Endodermal cell (in vitro differentiated cells): ENCODE measurements at regions not wholly inside any gene's neighbourhood (a gene's known extent, or its start where the extent isn't known, plus 50 kb on each side); places are given as distances from the start of the nearest gene placed in this dataset.

Experiments used
- DNase-seq: peaks from one replicate; pipeline ENCODE4 v3.0.0-alpha.2; 2017
- H3K27ac ChIP-seq: 2 replicates; pipeline ENCODE4 v1.5.1; 2013; ENCODE audit warnings: mild to moderate bottlenecking, low read depth, low read length, moderate library complexity
- H3K27me3 ChIP-seq: 2 replicates; pipeline ENCODE4 v1.6.1; 2013; ENCODE audit warnings: mild to moderate bottlenecking, low read length, moderate library complexity; ENCODE audit not compliant: insufficient read depth, control insufficient read depth, poor library complexity, severe bottlenecking
- H3K36me3 ChIP-seq: 2 replicates; pipeline ENCODE4 v1.7.0; 2013; ENCODE audit warnings: mild to moderate bottlenecking, low read length, moderate library complexity; ENCODE audit not compliant: control insufficient read depth, insufficient read depth
- H3K4me1 ChIP-seq: one replicate; pipeline ENCODE4 v1.7.0; 2013; ENCODE audit warnings: low read length; ENCODE audit not compliant: control insufficient read depth, insufficient read depth
- H3K4me3 ChIP-seq: 2 replicates; pipeline ENCODE4 v1.5.1; 2013; ENCODE audit warnings: mild to moderate bottlenecking, low read length, moderate library complexity
- H3K9ac ChIP-seq: 2 replicates; pipeline ENCODE4 v1.6.1; 2013; ENCODE audit warnings: mild to moderate bottlenecking, low read length, moderate library complexity; ENCODE audit not compliant: poor library complexity, severe bottlenecking; ENCODE audit errors: extremely low read depth
- H3K9me3 ChIP-seq: 2 replicates; pipeline ENCODE4 v1.6.1; 2013; ENCODE audit warnings: mild to moderate bottlenecking, low read length, moderate library complexity; ENCODE audit not compliant: control insufficient read depth
- H3K27ac Mint-ChIP-seq: 2 replicates; pipeline ENCODE4 v1.8.0; 2020; ENCODE audit warnings: mixed read lengths
- H3K27me3 Mint-ChIP-seq: 2 replicates; pipeline ENCODE4 v1.8.0; 2021; ENCODE audit warnings: mild to moderate bottlenecking, mixed read lengths; ENCODE audit not compliant: insufficient read depth
- H3K36me3 Mint-ChIP-seq: 2 replicates; pipeline ENCODE4 v1.8.0; 2020; ENCODE audit warnings: low read depth, mixed read lengths
- H3K4me1 Mint-ChIP-seq: 2 replicates; pipeline ENCODE4 v1.8.0; 2020; ENCODE audit warnings: mixed read lengths
- H3K4me3 Mint-ChIP-seq: 2 replicates; pipeline ENCODE4 v1.8.0; 2020; ENCODE audit warnings: mild to moderate bottlenecking, moderate library complexity, mixed read lengths
- H3K9me3 Mint-ChIP-seq: 2 replicates; pipeline ENCODE4 v1.8.0; 2020; ENCODE audit warnings: mild to moderate bottlenecking, mixed read lengths
- CTCF ChIP-seq: fragments of 200-600 bp; sonication (generic); conservative IDR thresholded peaks from 2 replicates; pipeline ENCODE4 v1.5.0; 2021; ENCODE audit warnings: antibody characterized with exemption, mild to moderate bottlenecking
- WGBS, 2 experiments: methylation state at CpG; one replicate each; pipeline versions ENCODE4 v1.1.5 to v1.1.7; 2013; ENCODE audit warnings: missing lambda C conversion rate in 2 of 2, mixed read lengths in 1 of 2; ENCODE audit not compliant: insufficient coverage in 1 of 2, insufficient read length in 1 of 2; 5-methylcytosine and 5-hydroxymethylcytosine counted together

- H3K27ac ChIP-seq = no peak overlapping the region
- WGBS, 2 experiments = 88 to 92% methylated on average over 1 to 4 of the region's 4 CpGs
These were observed 226.2 kb downstream of the KCNRG start for GRCh38 chr13:50241479-50241878.

DNA sequence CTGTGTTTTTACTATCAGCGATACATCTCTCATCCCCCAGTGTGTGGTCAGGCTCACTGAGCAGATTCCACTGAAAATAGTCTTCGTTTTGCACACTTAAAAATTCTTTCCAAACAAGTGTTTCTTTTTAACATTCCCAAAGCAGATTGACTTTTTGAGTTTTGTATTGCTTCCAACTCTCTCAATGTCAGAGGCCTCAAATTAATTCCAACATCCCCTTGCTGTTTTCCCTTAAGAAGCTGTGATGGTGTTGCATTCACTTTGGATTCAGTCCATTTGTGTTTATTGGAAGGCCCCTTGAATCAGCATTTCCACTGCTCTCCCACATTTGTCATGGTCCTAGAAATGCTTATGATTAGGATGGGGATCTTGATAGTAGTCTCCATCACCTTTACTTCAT is 228.7 kb downstream of the KCNRG start:
- H3K4me1 Mint-ChIP-seq = no peaks in the 10 kb centered on the region
- no peaks in the 10 kb centered on the region for H3K9me3 Mint-ChIP-seq
- no peak for TF ChIP-seq CTCF
- no peak overlapping the region for H3K27ac Mint-ChIP-seq
- no peak overlapping the region for H3K9ac ChIP-seq
- no peak for DNase-seq
- H3K4me3 Mint-ChIP-seq = no peak overlapping the region
- H3K9me3 ChIP-seq = no peaks in the 10 kb centered on the region
- WGBS, 2 experiments = 86 to 95% methylated on average over 2 of the region's 2 CpGs
- H3K36me3 Mint-ChIP-seq = no peaks in the 10 kb centered on the region
- peaks cover 4% of the 10 kb centered on the region for H3K4me1 ChIP-seq
- H3K27ac ChIP-seq = no peak overlapping the region
- H3K27me3 Mint-ChIP-seq = no peaks in the 10 kb centered on the region
- no peak overlapping the region for H3K4me3 ChIP-seq
- no peaks in the 10 kb centered on the region for H3K36me3 ChIP-seq
- H3K27me3 ChIP-seq = no peaks in the 10 kb centered on the region

More at GRCh38 chr13:50241479-50241878, 226.2 kb downstream of the KCNRG start:
- Histone ChIP-seq H3K9ac (no peak overlapping the region), H3K27me3 (no peaks in the 10 kb centered on the region), H3K4me3 (no peak overlapping the region), H3K36me3 (no peaks in the 10 kb centered on the region), H3K4me1 (peaks cover 4% of the 10 kb centered on the region), H3K9me3 (no peaks in the 10 kb centered on the region)
- H3K4me3 Mint-ChIP-seq = no peak overlapping the region
- H3K4me1 Mint-ChIP-seq = no peaks in the 10 kb centered on the region
- no peaks in the 10 kb centered on the region for H3K27me3 Mint-ChIP-seq
- no peak overlapping the region for H3K27ac Mint-ChIP-seq
- TF ChIP-seq CTCF = no peak
- no peak for DNase-seq
- no peaks in the 10 kb centered on the region for H3K9me3 Mint-ChIP-seq
- no peaks in the 10 kb centered on the region for H3K36me3 Mint-ChIP-seq

DNA sequence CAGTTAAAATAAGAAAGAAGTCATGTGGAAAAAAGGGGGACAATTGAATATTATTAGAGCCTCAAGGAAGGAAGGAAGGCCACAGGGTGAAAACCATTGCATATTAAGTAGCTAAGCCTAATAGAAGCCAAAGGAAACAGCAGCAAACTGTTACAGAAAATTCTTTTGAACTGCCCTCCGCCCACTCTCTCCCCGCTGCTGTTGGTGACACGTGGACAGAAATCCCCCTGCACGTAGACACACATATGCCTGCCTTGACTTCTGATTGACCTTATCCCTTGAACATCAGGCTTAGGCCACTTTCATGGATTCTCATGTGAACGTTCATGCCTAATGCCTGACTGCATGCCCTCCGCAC is 229.1 kb downstream of the KCNRG start:
- no peak overlapping the region for H3K27ac ChIP-seq
- H3K4me3 Mint-ChIP-seq = no peak overlapping the region

More for the DNA sequence above, 229.1 kb downstream of the KCNRG start:
- no peaks in the 10 kb centered on the region for H3K36me3 Mint-ChIP-seq
- Histone ChIP-seq H3K9me3 (no peaks in the 10 kb centered on the region), H3K36me3 (no peaks in the 10 kb centered on the region), H3K4me3 (no peak overlapping the region), H3K4me1 (peaks cover 4% of the 10 kb centered on the region), H3K27me3 (no peaks in the 10 kb centered on the region), H3K9ac (no peak overlapping the region)
- H3K4me1 Mint-ChIP-seq = no peaks in the 10 kb centered on the region
- TF ChIP-seq CTCF = no peak
- no peaks in the 10 kb centered on the region for H3K27me3 Mint-ChIP-seq
- WGBS, 2 experiments = 70 to 85% methylated on average over 4 to 6 of the region's 6 CpGs
- no peaks in the 10 kb centered on the region for H3K9me3 Mint-ChIP-seq
- DNase-seq = no peak
- no peak overlapping the region for H3K27ac Mint-ChIP-seq
